ENCODE measurements at regions not wholly inside any gene's neighbourhood (a gene's known extent, or its start where the extent isn't known, plus 50 kb on each side); places are given as distances from the start of the nearest gene placed in this dataset.

DNA sequence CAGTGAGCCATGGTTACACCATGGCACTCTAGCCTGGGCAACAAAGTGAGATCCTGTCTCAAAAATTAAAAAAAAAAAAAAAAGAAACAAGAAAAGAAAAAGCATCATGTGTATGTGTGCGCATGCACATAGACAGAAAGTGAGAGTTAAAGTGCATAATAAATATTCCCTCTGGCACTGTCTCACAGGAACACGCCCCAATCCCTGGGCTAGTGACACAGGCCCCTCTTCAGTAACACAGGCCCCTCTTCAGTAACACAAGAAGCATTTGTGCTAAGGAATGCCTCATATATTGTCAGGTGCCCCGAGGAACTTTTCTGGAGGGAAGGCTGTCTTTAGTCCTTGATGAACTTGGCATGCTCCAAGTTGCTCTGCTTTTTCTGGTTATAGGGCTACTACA is 57.5 kb downstream of the RPL27A start:
- no peak for DNase-seq (ENCODE audit: low read depth)

DNA sequence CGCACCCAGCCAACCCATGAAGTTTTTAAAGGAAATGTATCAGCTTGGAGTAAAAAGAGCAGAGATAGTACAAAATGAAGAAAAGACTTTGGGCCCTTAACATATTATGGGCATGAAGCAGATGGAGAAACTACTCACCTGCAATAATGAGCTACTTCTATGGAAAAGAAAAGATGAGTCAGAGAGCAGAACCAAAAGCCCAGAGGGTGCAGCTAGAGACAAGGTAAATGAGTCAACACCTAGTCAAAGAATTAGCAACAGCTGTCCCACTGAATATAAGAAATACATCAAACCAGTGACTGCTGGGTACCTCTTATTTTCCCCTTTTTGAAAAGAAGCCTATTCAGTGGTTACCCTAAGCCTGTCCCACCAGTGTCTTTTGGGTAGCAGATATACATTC is 61.8 kb downstream of the RPL27A start:
- DNase-seq (ENCODE audit: low read depth) = no peak

DNA sequence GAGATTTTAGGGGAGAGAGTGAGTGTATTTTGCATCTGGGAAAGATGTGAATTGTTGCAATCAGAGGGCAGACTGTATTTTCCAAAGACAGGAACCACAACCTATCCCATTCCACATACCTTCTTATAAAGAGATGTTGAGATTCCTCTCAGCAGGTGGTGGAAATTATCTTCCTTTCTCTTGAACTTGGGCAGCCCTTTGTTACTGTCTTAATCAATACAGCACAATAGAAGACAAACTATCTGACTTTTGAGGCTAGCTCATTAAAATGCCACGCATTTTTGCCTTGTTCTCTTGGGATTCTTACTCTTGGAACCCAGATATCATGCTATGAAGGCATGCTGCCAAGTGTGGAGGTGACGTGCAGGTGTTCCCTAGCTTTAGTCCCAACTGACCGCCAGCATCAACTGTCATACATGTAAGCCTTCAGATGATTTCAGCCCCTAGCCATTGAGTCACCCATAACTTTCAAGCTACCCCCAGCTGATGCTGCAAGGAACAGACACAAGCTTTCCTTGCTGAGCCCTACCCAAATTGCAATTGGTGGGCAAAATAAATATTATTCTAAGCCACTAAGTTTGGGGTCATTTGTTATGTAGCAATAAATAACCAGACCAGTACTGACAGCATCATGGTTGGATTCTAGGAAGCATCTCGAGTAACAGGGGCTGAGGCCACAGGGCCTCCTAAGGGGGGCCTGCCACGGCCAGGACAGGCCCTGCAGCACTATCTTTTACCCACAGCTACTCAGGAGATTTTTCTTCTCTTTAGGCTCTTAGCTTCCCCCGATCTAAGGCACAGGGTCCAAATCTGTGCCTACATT is 63.0 kb downstream of the RPL27A start:
- DNase-seq (ENCODE audit: low read depth) = no peak

DNA sequence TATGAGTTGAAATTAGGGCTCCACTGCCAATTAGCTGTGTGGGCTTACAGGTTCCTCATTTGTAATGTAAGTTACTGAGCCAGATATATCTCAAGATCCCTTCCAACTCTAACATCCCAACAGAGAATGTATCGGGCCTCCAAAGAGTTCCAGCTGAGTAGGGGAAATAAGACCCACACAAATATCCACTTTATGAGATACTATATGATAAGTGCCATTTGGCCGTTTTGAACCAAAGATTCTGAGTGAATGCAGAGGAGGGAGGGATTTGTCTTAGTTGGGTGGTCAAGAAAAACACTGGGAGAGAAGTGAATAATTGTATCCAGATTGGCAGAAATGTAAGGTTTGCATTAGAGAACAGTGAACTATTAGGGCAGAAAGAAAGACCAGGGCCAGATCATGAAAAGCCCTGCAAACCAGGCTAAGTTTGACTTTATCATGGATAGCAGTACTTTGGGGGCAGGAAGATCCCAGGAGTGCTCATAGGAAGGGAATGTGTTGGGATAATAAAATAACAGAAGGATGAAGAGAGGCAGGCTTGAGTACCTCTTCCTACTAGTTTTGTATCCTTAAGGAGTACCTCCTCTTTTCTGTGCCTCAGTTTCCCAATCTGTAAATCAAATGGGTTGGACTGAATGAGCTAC is 63.9 kb downstream of the RPL27A start:
- DNase-seq (ENCODE audit: low read depth) = no peak

DNA sequence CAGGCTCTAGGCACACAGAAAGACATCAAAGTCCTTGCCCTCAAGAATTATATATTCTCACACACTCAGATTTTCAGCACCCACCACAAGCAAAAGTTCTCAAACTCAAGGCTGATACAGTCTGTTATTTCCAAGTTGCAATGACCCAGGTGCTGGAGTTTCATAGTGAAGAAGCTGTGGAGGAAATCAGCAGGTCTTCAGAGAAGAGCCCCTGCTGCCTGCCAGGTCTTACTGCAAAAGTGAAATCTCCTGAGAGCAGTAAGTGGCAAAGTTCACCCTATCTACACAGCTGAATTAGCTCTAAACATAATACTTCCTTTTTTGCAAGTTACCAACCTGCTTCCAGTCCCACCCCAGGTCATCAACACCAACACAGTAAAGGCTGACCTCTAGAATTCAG is 64.6 kb downstream of the RPL27A start:
- DNase-seq (ENCODE audit: low read depth) = no peak

DNA sequence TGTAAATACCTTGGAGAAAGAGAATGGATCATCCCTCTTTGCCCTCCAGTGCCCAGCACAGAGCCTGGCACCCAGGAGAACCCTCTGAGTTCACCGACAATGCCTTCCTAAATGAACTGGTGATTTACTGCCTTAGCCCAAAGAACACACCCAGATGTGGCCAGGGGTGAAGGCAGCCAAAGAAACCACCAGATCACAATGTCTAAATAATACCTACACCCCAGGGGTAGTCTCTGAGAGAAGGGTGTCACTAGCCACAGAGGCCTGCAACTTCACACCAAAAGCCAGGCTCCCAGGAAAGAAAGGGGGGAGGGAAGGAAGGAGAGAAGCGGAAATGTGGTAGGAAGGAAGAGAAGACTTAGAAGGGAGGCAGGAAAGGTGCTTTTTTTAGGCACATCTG is 65.7 kb downstream of the RPL27A start:
- DNase-seq (ENCODE audit: low read depth) = no peak

DNA sequence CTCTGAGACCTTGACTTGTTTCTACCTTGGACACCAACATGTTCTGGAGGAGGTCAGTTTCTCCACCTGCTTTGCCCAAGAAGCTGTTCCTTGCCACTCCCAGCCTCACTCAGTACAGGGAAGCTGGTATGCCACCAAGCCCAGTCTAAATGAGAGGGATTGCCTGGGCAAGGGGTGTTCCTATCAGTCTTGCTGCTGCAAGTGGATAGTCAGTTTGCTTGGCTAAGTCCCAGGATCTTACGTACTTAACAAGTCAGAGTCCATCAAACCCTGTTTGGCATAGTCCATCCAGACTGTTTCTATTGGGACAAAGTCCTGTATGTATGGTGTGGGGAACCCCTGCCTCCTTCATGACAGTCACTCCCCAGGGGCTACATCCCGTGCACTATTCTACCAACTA is 66.6 kb downstream of the RPL27A start:
- no peak for DNase-seq (ENCODE audit: low read depth)

DNA sequence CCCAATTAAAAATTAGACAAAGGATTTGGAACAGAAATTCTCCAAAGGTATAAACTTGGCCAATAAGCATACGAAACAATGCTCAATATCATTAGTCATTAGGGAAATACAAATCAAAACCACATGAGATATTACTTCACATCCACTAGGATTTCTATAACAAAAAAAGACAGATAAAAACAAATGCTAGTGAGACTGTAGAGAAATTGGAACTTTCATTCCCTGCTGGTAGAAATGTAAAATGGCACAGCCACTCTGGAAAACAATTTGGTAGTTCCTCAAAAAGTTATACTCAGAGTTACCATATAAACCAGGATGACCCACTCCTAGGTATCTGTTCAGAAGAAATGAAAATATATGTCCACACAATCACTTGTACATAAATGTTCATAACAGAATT is 71.6 kb downstream of the RPL27A start:
- peak; percentile 58 for DNase-seq (ENCODE audit: low read depth)

DNA sequence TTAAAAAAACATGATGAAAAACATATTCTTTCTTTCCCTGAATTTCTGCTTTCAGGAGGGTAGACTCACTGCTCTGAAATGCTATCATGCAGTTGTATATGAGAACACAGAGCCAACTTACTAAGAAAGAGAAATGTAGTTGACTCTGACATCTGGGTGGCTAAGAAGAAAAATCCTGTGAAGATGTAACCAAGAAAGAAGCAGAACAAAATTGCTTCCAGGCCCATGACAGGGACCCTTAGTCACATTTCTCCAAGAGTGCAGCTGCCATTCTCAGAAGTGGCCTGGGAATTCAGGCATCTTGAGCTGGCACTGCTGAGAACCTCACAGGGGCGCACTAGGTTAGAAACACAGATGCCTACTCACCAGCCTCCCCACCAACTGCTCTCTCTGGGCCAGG is 73.6 kb downstream of the RPL27A start:
- DNase-seq (ENCODE audit: low read depth) = peak; percentile 63

DNA sequence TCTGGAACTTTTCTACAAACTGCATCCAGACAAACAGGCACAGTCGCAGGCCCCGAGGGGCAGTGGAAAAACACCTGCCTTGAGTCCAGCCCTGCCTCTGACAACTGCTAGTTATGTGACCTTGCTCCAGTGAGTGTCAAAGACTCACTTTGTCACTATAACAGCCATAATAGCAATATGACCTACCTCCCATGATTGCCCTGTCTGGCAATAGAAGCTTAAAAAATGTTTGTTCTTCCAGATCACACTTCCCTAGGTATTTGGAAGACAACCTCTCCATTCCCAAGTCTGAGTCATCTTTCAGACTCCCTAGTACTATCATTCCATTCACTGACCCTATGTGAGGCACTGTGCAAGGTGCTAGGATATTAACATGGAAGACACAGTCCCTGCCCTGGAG is 74.5 kb downstream of the RPL27A start:
- DNase-seq (ENCODE audit: low read depth) = no peak

DNA sequence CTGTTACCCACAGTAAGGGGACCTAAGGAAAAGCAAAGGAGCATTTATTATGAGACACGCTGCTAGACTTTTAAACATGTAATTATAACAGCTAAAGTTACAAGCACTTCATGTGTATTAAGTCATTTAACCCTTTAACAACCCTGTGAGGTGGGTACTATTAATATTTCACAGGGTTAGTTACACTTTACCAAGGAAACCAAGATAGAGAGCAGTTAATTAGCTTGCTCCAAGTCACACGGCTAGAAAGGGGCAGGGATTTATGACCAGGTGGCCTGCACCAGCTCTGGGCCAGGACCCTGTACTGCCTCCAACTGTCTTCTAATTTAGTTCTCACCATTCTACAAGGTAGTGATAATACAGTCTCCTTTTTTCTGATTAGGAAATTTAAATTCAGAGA is 74.9 kb downstream of the RPL27A start:
- DNase-seq (ENCODE audit: low read depth) = no peak

DNA sequence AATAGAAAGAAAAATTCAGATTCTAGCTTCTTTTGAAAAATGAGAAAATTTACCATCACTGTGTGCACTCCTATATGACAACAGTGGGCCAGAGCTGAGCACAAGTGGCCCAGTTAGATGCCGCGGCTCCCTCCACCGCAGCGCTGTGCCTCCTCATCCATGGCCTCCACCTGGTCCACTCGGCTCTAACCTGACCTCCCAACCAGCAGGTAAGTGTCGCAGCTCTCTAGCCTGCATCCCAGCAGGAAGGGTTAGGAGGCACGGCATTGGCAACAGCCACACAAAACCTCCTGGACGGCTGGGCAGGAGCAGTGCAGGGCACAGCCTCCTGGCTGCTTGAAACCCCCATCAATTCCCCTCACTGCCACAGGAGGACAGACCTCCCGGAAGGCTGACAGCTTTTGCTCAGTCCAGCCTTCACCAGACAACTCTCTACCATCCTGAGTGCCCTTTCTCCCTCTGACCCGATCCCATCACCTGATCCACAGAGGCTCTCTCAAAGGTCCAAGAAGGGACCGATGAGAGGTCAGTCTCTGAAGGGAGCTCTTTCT is 76.1 kb downstream of the RPL27A start:
- no peak for DNase-seq (ENCODE audit: low read depth)

DNA sequence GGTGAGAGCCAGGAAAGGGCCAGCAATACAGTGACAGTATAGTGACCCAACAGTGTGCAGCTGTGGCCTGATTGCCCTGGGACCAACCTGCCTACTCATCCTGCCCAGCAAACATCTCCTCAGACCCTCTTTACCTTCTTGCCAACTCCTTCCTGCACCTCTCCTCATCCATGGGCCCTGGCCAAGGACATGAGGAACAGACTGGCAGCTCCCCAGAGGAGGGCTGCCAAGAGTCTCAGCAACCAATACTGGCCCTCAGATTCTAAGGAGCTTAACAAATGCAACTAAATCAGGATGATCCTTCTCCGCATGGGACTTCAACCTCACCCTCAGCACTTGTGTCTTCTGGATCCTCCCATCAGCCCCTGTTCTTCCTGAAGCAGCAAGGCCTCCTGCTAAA is 77.0 kb downstream of the RPL27A start:
- DNase-seq (ENCODE audit: low read depth) = no peak

DNA sequence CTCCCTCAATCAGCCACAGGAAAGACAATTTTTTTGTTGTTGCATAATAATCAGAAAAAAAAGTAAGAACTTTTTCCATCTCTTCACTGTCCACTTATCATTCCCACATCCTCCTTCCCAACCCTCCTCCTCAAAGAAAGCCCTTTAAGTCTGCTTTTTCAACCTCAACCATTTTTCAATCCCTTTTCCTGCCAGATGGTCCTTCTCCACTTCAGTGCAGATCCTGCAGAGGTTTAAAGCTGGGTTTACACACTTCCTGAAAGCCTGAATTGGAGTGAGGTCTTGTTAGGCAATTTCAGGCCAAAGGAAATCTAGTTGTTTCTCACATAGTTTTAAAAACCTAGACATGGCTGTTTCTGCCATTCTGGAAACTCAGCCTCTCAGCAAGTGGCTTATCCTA is 78.3 kb downstream of the RPL27A start:
- DNase-seq (ENCODE audit: low read depth) = no peak

DNA sequence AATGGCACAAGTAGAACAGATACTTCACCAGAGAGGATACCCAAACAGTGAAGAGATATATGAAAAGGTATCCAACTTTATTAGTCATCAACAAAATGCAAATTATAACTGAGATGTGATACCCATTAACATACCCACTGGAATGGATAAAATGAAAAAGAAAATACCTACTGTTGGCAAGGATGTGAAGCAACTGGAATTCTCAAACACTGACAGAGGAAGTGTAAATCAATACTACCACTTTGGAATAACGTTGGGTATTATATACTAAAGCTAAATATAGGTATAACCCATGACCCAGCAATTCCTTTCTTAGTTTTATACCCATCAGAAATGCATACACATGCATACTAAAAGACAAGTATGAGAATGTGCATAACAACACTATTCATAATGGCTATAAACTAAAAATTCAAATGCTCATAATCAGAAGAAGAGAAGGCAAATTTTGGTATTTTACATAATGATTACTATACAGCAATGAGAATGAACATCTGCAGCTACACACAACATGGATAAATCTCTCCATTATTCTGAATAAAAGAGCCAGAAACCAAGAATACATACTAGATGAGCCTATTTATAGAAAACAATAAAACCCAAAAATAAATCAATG is 80.6 kb downstream of the RPL27A start:
- peak; percentile 59 for DNase-seq (ENCODE audit: low read depth)

DNA sequence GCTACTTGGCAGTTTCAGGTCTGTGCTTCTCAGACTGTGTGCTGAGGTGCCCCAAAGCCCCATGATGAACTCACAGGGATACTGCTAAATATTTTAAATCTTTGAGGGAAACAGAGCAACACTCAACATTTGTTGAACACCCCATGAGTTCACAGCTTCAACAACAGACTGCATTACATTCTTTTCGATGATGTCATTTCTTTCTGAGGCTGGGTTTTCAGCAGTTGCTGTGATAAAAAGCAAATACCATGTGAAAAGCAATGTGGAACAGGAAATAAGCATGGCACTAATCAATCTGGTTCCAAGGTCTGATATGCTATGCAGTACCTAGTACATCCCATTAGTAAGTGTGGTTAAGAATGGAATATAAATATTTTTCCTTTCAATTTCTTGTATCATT is 82.7 kb downstream of the RPL27A start:
- DNase-seq (ENCODE audit: low read depth) = no peak

DNA sequence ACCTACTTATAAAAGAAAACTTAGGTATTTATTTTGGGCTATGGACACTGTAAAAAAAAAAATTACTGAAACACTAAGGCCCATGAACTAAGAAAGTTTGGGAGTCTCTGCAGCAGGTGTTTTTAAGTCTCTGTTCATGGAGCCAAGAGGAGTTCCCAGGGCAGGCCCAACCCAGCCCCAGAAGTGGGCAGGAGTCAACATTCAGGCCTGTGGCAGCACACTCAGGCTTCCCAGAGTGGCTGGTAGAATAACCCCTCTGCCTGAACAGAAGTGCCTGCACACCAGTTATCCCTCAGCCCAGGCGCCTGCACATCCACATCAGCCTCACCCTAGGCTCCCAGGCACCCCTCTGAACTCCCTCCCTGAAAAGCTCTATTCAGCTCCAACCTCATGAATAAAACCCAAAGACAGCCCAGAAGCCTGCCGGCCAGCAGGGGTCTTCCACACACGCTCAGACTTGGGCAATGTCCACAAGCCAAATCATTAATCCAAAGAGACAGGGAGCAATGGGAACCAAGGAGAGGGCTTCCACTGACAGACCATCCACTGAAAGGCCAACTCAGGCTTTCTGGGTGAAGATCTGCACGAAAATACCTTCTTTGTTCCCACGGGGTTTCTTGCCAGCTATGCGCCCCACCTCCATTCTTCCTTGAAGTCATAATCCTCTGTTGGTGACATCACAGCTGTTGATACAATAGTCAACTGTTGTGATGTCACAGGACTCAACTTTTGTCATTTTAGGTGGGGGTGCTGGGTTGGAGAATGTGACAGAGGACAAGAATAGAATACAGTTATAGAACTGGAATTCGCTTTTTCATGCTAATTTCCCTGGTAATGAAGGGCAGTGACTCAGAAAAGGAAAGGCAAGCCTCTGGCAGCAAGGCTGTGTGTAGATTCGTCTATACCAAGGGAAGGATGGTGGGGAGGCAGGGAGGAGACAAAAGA is 83.7 kb downstream of the RPL27A start:
- DNase-seq (ENCODE audit: low read depth) = no peak

DNA sequence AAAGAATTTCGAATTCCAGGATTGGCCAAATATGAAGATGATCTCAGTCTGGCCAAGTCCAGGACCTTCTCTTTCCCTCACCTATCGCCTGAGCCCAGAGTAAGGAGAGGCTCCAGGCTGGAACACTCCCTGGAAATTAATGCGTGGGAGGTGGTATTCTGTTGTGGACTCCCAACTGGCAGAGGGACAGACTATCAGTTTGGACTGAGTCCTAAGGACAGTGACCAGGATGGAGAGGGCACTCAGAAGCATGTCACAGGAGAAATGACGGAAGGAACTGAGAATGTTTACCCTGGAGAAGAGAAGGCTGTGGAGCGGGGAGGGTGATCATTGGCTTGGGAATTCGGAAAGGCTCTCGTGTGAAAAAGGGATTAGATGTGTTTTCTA is 84.4 kb downstream of the RPL27A start:
- no peak for DNase-seq (ENCODE audit: low read depth)

DNA sequence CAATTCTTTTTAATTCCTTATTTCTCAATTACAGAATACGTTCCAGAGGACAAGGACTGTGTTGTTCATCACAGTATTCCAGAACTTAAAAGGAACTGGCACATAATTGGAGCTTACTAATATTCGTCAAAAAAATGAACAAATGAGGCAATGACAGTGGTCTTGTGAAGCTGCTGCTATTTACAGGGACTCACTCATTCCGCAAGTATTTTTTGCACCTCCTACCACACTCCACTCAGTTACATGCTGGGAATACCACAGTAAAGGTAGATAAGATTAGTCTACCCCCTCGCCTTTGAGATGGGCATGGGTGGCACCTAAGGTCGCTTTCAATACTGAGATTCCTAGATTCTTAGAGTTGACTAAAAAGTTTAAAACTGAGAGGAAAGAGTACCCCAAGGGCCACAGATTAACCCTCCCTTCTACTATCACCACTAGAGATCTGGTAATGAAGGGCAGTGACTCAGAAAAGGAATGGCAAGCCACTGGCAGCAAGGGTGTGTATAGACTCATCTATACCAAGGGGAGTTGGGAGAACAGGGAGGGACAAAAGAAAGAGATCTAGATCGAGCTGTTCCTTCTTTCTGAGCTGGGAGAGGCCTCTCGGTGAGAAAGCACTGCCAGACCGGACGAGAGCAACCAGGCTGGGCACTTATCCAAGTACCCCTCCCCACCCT is 85.0 kb downstream of the RPL27A start:
- DNase-seq (ENCODE audit: low read depth) = no peak

DNA sequence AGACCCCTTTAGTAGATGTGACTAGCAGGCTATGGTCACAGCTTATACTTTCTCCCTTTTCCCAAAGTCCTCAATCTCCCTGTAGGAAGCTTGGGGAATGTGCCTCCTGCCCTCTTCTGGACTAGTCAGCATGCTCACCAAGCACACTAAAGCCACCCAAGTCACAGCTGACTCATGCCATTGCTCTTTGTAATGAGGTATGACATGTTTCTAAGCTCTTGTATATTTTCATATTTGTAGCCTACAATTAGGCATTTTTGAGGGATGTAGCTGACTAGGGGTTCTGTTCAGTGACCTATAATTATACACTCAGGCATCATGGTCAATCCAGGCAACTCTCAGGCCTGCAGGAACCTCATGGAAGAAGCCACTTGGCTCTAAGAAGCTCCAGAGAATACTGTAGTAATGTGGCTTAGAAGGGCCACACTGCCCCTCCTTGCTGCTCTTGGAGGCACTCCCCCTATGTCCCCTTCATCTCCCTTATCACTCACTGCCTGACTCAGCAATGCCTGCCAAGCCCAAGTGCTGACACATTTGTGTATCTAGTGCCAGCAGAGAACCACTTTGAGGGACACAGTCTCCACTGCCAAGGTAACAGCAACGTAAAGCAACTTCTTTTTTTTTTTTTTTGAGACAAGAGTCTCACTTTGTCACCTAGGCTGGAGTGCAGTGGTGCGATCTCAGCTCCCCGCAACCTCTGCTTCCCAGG is 86.2 kb downstream of the RPL27A start:
- DNase-seq (ENCODE audit: low read depth) = peak; percentile 69

All from fibroblast of gingiva (primary cell).